Mammary epithelial cell (primary cell): ENCODE measurements at regions not wholly inside any gene's neighbourhood (a gene's known extent, or its start where the extent isn't known, plus 50 kb on each side); places are given as distances from the start of the nearest gene placed in this dataset.

Source experiments
- EZH2 ChIP-seq: IDR thresholded peaks from 2 replicates; pipeline ENCODE4 v1.6.1; 2012; ENCODE audit warnings: low read length, inconsistent platforms, borderline replicate concordance
- TF ChIP-seq, protein P1 (sequence below), 2 donors: IDR thresholded peaks in 1 of 2; conservative IDR thresholded peaks in 1 of 2; 2 replicates each; pipeline ENCODE4 v1.5.1; 2011 to 2012; ENCODE audit warnings: inconsistent platforms in 2 of 2, low read length in 2 of 2, mild to moderate bottlenecking in 2 of 2, control low read depth in 1 of 2, low read depth in 1 of 2; ENCODE audit not compliant: insufficient read depth in 1 of 2; ENCODE audit errors: extremely low read depth in 1 of 2

- TF ChIP-seq, protein P1, sequence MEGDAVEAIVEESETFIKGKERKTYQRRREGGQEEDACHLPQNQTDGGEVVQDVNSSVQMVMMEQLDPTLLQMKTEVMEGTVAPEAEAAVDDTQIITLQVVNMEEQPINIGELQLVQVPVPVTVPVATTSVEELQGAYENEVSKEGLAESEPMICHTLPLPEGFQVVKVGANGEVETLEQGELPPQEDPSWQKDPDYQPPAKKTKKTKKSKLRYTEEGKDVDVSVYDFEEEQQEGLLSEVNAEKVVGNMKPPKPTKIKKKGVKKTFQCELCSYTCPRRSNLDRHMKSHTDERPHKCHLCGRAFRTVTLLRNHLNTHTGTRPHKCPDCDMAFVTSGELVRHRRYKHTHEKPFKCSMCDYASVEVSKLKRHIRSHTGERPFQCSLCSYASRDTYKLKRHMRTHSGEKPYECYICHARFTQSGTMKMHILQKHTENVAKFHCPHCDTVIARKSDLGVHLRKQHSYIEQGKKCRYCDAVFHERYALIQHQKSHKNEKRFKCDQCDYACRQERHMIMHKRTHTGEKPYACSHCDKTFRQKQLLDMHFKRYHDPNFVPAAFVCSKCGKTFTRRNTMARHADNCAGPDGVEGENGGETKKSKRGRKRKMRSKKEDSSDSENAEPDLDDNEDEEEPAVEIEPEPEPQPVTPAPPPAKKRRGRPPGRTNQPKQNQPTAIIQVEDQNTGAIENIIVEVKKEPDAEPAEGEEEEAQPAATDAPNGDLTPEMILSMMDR (conservative IDR thresholded peaks at IDR 0.05 in 1 of 2, IDR thresholded peaks at IDR 0.05 in 1 of 2; ENCODE audit: extremely low read depth in 1 of 2, insufficient read depth in 1 of 2, low read depth in 1 of 2, low read length in 2 of 2) = no peak
- TF ChIP-seq EZH2 = no peak
Measured at GRCh38 chr5:161077496-161077895, 225.5 kb upstream of the ATP10B start.
